Ovary (tissue), 7 donors: ENCODE measurements at regions not wholly inside any gene's neighbourhood (a gene's known extent, or its start where the extent isn't known, plus 50 kb on each side); places are given as distances from the start of the nearest gene placed in this dataset.
"Not testable (repeated sequence)": the region's sequence is repeated elsewhere in the genome, so short reads cannot be mapped to it uniquely, and the experiment has no call there.

Experiments
- DNase-seq, 5 donors: peaks; one replicate each; pipeline ENCODE4 v3.0.0-alpha.2; 2019 to 2020
- H3K27ac ChIP-seq, 2 donors: fragments of 200-600 bp; one replicate each; pipeline versions ENCODE4 v1.5.1 to v1.8.0; 2019 to 2022
- H3K27me3 ChIP-seq: fragments of 200-600 bp; one replicate; pipeline ENCODE4 v1.8.0; 2022
- H3K36me3 ChIP-seq: fragments of 200-600 bp; sonication (generic); one replicate; pipeline ENCODE4 v1.5.1; 2019
- H3K4me1 ChIP-seq: one replicate; pipeline ENCODE4 v1.8.1; 2013; ENCODE audit warnings: mild to moderate bottlenecking, moderate library complexity; ENCODE audit not compliant: insufficient read depth
- H3K4me3 ChIP-seq: fragments of 200-600 bp; sonication (generic); one replicate; pipeline ENCODE4 v1.5.1; 2017
- H3K9me3 ChIP-seq, 2 donors: fragments of 200-600 bp in 1 of 2; sonication (generic) in 1 of 2; one replicate each; pipeline versions ENCODE4 v1.5.1 to v1.8.1; 2013 to 2019; ENCODE audit warnings: mild to moderate bottlenecking in 1 of 2, moderate library complexity in 1 of 2
- EP300 ChIP-seq: sonication (generic); formaldehyde crosslinking; IDR thresholded peaks from one replicate; pipeline ENCODE4 v1.6.1; 2017; ENCODE audit warnings: antibody characterized with exemption
- POLR2A ChIP-seq: fragments of 450-650 bp; IDR thresholded peaks from one replicate; pipeline ENCODE4 v1.6.1; 2017; ENCODE audit warnings: antibody characterized with exemption, mild to moderate bottlenecking, moderate library complexity
- WGBS, 3 donors: extraction: QIAGEN DNeasy Blood & Tissue Kit in 1 of 3; methylation state at CpG; one replicate each; pipeline versions ENCODE4 v1.1.5 to v1.1.7; 2013 to 2017; 5-methylcytosine and 5-hydroxymethylcytosine counted together
- intact Hi-C, 4 donors: fragments of 100-400 bp; cut with DNase I; formaldehyde crosslinking; loops; one replicate each; pipeline versions ENCODE4 v1.11.0 to v1.15.1; 2022 to 2023
- TF ChIP-seq, protein P1 (sequence below), 3 donors: fragments of 450-650 bp in 2 of 3; fragments of 200-600 bp in 1 of 3; IDR thresholded peaks; one replicate each; pipeline versions ENCODE4 v1.5.1 to v1.8.0; 2016 to 2022; ENCODE audit warnings: antibody characterized with exemption in 3 of 3, mild to moderate bottlenecking in 1 of 3
- donor health status: DM: no; HTN: no; CAD: no; lungs with moderate emphysema.
- donor health status: DM: no; HTN: no; CAD: no.
- donor health status: Bipolar disorder and iron deficiency.
- donor health status: DM: no; HTN: no; CAD: no.
- donor health status: DM: yes; HTN: yes; CAD: no.

- Histone ChIP-seq H3K4me3 (no peak overlapping the region), H3K9me3 (no peaks in the 10 kb centered on the region), H3K36me3 (no peaks in the 10 kb centered on the region), H3K27ac (no peak overlapping the region), H3K4me1 (no peaks in the 10 kb centered on the region), H3K27me3 (no peaks in the 10 kb centered on the region)
- DNase-seq = no peak
- intact Hi-C loops = loop anchor here in 1 of 4 donors (5.0 kb wide), 1 partner anchor 210 kb away; no protein-coding TSS in a partner anchor
- TF ChIP-seq POLR2A (no peak), EP300 (no peak)
- TF ChIP-seq, protein P1, sequence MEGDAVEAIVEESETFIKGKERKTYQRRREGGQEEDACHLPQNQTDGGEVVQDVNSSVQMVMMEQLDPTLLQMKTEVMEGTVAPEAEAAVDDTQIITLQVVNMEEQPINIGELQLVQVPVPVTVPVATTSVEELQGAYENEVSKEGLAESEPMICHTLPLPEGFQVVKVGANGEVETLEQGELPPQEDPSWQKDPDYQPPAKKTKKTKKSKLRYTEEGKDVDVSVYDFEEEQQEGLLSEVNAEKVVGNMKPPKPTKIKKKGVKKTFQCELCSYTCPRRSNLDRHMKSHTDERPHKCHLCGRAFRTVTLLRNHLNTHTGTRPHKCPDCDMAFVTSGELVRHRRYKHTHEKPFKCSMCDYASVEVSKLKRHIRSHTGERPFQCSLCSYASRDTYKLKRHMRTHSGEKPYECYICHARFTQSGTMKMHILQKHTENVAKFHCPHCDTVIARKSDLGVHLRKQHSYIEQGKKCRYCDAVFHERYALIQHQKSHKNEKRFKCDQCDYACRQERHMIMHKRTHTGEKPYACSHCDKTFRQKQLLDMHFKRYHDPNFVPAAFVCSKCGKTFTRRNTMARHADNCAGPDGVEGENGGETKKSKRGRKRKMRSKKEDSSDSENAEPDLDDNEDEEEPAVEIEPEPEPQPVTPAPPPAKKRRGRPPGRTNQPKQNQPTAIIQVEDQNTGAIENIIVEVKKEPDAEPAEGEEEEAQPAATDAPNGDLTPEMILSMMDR (IDR thresholded peaks at IDR 0.05) = no peak
- 49 to 55% (median 54%) methylated on average over 10 of the region's 10 CpGs for WGBS, 3 donors
Observed at GRCh38 chr12:131436922-131437705, 273.8 kb upstream of the SFSWAP start.

- no peaks in the 10 kb centered on the region for H3K36me3 ChIP-seq
- DNase-seq = no peak
- H3K4me3 ChIP-seq = no peak overlapping the region
- intact Hi-C loops = loop anchor here in 1 of 4 donors (5.0 kb wide), 1 partner anchor 211 kb away; no protein-coding TSS in a partner anchor
- no peaks in the 10 kb centered on the region for H3K9me3 ChIP-seq
- no peaks in the 10 kb centered on the region for H3K27me3 ChIP-seq
- TF ChIP-seq, protein P1 (IDR thresholded peaks at IDR 0.05) = no peak
- TF ChIP-seq EP300 (no peak), POLR2A (no peak)
- WGBS, 3 donors = 66 to 72% (median 70%) methylated on average over 9 of the region's 9 CpGs
- no peaks in the 10 kb centered on the region for H3K4me1 ChIP-seq
- no peak overlapping the region for H3K27ac ChIP-seq
Observed at GRCh38 chr12:131437706-131438492, 273.0 kb upstream of the SFSWAP start.

DNA sequence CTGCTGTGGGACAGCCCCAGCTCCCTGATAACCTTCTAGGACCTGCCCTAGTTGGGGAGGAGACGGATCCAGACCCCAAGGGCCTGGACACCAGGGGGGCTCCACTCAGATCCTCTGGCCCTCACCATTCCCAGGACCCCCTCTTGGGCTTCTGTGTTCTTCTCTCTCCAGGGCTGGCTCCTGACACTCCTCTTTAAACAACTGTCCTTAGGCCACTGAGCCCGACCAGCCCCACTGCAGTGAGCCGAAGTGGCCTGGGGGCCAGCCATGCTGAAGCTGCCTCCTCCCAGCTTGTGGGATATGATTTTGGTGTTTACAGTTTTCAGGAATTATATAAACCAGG, 272.4 kb upstream of the SFSWAP start:
- intact Hi-C loops = loop anchor here in 1 of 4 donors (5.0 kb wide), 1 partner anchor 211 kb away; no protein-coding TSS in a partner anchor
- WGBS, 3 donors = 72 to 89% (median 84%) methylated on average over 3 of the region's 3 CpGs
- H3K27ac ChIP-seq = not testable (repeated sequence)

DNA sequence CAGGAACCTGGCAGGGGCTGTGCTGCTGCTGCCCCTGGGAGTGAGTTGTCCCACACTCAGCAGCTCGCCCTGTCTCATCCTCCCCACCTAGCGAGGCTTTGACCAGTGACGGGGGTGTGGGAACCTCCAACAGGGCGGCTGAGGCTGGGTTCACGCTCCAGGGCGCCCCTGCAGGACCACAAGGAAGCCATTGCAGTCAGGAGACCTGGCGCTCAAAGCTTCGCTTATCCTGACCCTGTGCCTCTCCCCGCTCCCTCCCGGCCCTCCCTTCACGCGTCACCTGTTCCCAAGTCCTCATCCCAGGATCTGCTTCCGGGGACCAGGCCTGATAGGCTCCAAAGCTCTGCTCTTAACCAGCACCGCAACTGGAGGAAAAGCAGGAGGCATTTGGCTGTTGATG, 272.0 kb upstream of the SFSWAP start:
- Histone ChIP-seq H3K4me3 (no peak overlapping the region), H3K27ac (no peak overlapping the region), H3K9me3 (no peaks in the 10 kb centered on the region), H3K36me3 (no peaks in the 10 kb centered on the region), H3K4me1 (no peaks in the 10 kb centered on the region), H3K27me3 (no peaks in the 10 kb centered on the region)
- DNase-seq = no peak
- intact Hi-C loops = loop anchor here in 1 of 4 donors (5.0 kb wide), 1 partner anchor 212 kb away; no protein-coding TSS in a partner anchor
- 72 to 75% (median 73%) methylated on average over 14 of the region's 14 CpGs for WGBS, 3 donors
- TF ChIP-seq, protein P1 (IDR thresholded peaks at IDR 0.05) = no peak
- TF ChIP-seq EP300 = no peak
- TF ChIP-seq POLR2A = no peak

More for the DNA sequence above, 272.4 kb upstream of the SFSWAP start:
- not testable (repeated sequence) for H3K9me3 ChIP-seq, H3K4me1 ChIP-seq, DNase-seq, H3K36me3 ChIP-seq, H3K4me3 ChIP-seq, H3K27me3 ChIP-seq

DNA sequence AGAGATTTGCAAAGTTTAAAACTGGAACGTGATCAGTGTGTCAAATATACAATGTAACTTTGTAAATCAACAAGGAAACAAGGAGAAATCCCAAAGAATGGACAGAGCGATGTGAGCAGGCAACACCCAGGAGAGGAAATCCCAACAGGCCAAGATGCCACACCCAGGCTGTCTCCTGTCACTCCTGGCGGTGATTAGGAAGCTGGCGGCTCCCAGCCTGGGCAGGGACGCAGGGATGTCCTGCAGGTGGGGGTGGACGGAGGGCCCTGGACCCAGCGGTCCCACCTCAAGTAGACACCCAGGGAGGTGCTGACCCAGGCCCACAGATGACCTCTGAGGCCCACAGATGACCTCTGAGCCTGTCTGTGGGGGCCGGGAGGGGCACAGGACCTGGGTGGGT, 271.1 kb upstream of the SFSWAP start:
- intact Hi-C loops = loop anchor here in 1 of 4 donors (5.0 kb wide), 1 partner anchor 212 kb away; no protein-coding TSS in a partner anchor
- DNase-seq, H3K36me3 ChIP-seq, H3K27me3 ChIP-seq, H3K4me1 ChIP-seq, H3K4me3 ChIP-seq, H3K27ac ChIP-seq, H3K9me3 ChIP-seq: not testable (repeated sequence)
- WGBS, 3 donors = no CpG with 5 or more reads among the region's 8 CpGs

GRCh38 chr12:131440209-131441059, 270.5 kb upstream of the SFSWAP start:
- DNase-seq, H3K9me3 ChIP-seq, H3K27me3 ChIP-seq, intact Hi-C loops, H3K4me1 ChIP-seq, H3K36me3 ChIP-seq, H3K4me3 ChIP-seq, H3K27ac ChIP-seq: not testable (repeated sequence)
- WGBS, 3 donors = 62 to 100% (median 69%) methylated on average over 1 to 11 of the region's 21 CpGs
